A673 (cell line): ENCODE measurements at regions not wholly inside any gene's neighbourhood (a gene's known extent, or its start where the extent isn't known, plus 50 kb on each side); places are given as distances from the start of the nearest gene placed in this dataset.

ENCODE experiments used
- BruUV-seq: library from RNA; stranded (reverse); fragments of 400-500 nt; replicated peaks from 2 replicates; lab custom pipeline; 2021; lab: Mats Ljungman, UMichigan
- CTCF ChIA-PET: fragments of 300-600 bp; sonication (Branson Sonifier 250); formaldehyde crosslinking; loops from one replicate; lab custom pipeline; 2022; ENCODE audit warnings: antibody characterized with exemption; lab: Charles Lee
- POLR2A ChIA-PET: fragments of 300-600 bp; sonication (Branson Sonifier 250); formaldehyde crosslinking; loops from one replicate; lab custom pipeline; 2022; ENCODE audit warnings: antibody characterized with exemption; ENCODE audit not compliant: low non-redundant PET; lab: Charles Lee
- DNase-seq: peaks from one replicate; pipeline ENCODE4 v3.0.0-alpha.2; 2015; ENCODE audit warnings: low spot score
- H3K27ac ChIP-seq: fragments of 200-600 bp; sonication (generic); 2 replicates; pipeline ENCODE4 v1.5.1; 2016; ENCODE audit warnings: mixed run types, low read depth, mild to moderate bottlenecking, mixed read lengths, antibody characterized with exemption, low read length; ENCODE audit not compliant: poor library complexity, severe bottlenecking
- H3K27me3 ChIP-seq: fragments of 200-600 bp; sonication (generic); replicated peaks from 2 replicates; pipeline ENCODE4 v1.6.1; 2017; ENCODE audit warnings: mixed run types, low read depth, mild to moderate bottlenecking, mixed read lengths, antibody characterized with exemption, low read length; ENCODE audit not compliant: insufficient read depth, poor library complexity
- H3K36me3 ChIP-seq: fragments of 200-600 bp; sonication (generic); 2 replicates; pipeline ENCODE4 v1.6.1; 2016; ENCODE audit warnings: mixed run types, mild to moderate bottlenecking, mixed read lengths, antibody characterized with exemption, low read length; ENCODE audit not compliant: insufficient read depth, poor library complexity, severe bottlenecking
- H3K4me1 ChIP-seq: fragments of 200-600 bp; sonication (generic); 2 replicates; pipeline ENCODE4 v1.6.1; 2017; ENCODE audit warnings: mixed run types, mild to moderate bottlenecking, mixed read lengths, antibody characterized with exemption, low read length; ENCODE audit not compliant: insufficient read depth, poor library complexity, severe bottlenecking
- H3K4me3 ChIP-seq: fragments of 200-600 bp; sonication (generic); 2 replicates; pipeline ENCODE4 v1.5.1; 2016; ENCODE audit warnings: low read depth, mixed run types, mild to moderate bottlenecking, mixed read lengths, low read length; ENCODE audit not compliant: poor library complexity, severe bottlenecking
- H3K9me3 ChIP-seq: fragments of 200-600 bp; sonication (generic); 2 replicates; pipeline ENCODE4 v1.6.1; 2016; ENCODE audit warnings: mixed run types, low read depth, mild to moderate bottlenecking, mixed read lengths, antibody characterized with exemption, low read length; ENCODE audit not compliant: poor library complexity, severe bottlenecking
- EZH2 ChIP-seq: fragments of 200-600 bp; sonication (generic); IDR thresholded peaks from 2 replicates; pipeline ENCODE4 v1.6.1; 2017; ENCODE audit warnings: borderline replicate concordance, low read depth, mild to moderate bottlenecking, mixed read lengths, antibody characterized with exemption, low read length; ENCODE audit not compliant: poor library complexity, severe bottlenecking
- intact Hi-C: fragments of 100-400 bp; cut with micrococcal nuclease; formaldehyde crosslinking; loops from one replicate; pipeline ENCODE4 v1.10.0; 2022; ENCODE audit not compliant: unreplicated experiment
- TF ChIP-seq, protein P1 (sequence below): fragments of 300-800, 200-600 bp; sonication (generic); conservative IDR thresholded peaks from 2 replicates; pipeline ENCODE4 v1.5.1; 2017; ENCODE audit warnings: low read depth, mild to moderate bottlenecking, antibody characterized with exemption, low read length, moderate library complexity, mixed read lengths

DNA sequence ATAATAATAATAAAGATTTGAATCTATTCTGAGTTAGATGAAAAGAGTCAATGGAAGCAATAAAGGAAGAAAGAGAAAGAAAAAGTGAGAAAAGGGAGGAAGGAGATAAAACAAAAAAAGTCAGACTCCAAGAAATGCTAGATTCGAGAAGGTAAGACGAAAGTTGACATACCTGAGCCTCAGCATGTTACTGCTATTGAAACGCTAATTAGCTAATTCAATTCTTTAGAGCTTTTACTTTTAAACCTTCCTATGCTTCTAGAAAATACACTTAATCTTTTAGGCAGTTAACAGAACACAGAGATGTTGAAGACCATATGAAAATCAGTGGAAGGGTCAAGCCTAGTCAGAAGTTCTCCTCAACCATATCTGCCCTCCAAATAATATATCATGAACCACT, 337.2 kb upstream of the ROBO2 start:
- TF ChIP-seq, protein P1, sequence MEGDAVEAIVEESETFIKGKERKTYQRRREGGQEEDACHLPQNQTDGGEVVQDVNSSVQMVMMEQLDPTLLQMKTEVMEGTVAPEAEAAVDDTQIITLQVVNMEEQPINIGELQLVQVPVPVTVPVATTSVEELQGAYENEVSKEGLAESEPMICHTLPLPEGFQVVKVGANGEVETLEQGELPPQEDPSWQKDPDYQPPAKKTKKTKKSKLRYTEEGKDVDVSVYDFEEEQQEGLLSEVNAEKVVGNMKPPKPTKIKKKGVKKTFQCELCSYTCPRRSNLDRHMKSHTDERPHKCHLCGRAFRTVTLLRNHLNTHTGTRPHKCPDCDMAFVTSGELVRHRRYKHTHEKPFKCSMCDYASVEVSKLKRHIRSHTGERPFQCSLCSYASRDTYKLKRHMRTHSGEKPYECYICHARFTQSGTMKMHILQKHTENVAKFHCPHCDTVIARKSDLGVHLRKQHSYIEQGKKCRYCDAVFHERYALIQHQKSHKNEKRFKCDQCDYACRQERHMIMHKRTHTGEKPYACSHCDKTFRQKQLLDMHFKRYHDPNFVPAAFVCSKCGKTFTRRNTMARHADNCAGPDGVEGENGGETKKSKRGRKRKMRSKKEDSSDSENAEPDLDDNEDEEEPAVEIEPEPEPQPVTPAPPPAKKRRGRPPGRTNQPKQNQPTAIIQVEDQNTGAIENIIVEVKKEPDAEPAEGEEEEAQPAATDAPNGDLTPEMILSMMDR = no peak
- no peak for TF ChIP-seq EZH2
- CTCF ChIA-PET = no interaction called here
- DNase-seq = no peak
- Histone ChIP-seq H3K36me3 (no peaks in the 10 kb centered on the region), H3K27ac (no peak overlapping the region), H3K4me3 (no peak overlapping the region), H3K9me3 (no peaks in the 10 kb centered on the region), H3K4me1 (no peaks in the 10 kb centered on the region), H3K27me3 (no peaks in the 10 kb centered on the region)
- intact Hi-C loops = no loop called here
- POLR2A ChIA-PET = no interaction called here
- no TSS peak for BruUV-seq

DNA sequence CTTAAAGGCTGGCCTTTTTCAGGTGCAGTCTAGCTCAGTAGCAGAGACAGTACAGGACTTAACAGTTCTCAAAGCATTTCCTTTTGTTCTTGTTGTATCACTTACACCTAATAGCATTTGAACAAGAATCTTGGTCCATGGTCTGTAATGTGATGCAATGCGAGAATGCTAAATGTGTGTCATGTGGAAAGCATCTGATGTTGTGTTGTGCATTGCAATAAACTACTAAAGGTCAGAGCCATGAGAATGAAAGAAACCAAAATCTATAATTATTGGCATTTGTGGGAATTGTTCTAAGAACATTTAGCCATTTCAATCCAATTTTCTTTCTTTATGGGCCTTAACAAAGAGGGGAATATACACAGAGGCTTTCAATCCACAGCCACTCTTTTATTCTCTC, 324.5 kb upstream of the ROBO2 start:
- no peak for TF ChIP-seq EZH2
- TF ChIP-seq, protein P1 = no peak
- H3K4me3 ChIP-seq = no peak overlapping the region
- CTCF ChIA-PET = no interaction called here

GRCh38 chr3:76723366-76723765, 316.5 kb upstream of the ROBO2 start:
- CTCF ChIA-PET = no interaction called here
- Histone ChIP-seq H3K27me3 (no peaks in the 10 kb centered on the region), H3K36me3 (no peaks in the 10 kb centered on the region), H3K4me1 (peaks cover 9% of the 10 kb centered on the region), H3K4me3 (no peak overlapping the region), H3K27ac (no peak overlapping the region), H3K9me3 (no peaks in the 10 kb centered on the region)
- BruUV-seq = no TSS peak
- intact Hi-C loops = no loop called here
- DNase-seq = no peak
- POLR2A ChIA-PET = no interaction called here
- TF ChIP-seq, protein P1 = no peak
- TF ChIP-seq EZH2 = no peak

More for the DNA sequence above, 324.5 kb upstream of the ROBO2 start:
- DNase-seq = no peak
- H3K27ac ChIP-seq = no peak overlapping the region
- no peaks in the 10 kb centered on the region for H3K4me1 ChIP-seq
- POLR2A ChIA-PET = no interaction called here
- no TSS peak for BruUV-seq
- H3K36me3 ChIP-seq = no peaks in the 10 kb centered on the region
- H3K27me3 ChIP-seq = no peaks in the 10 kb centered on the region
- no peaks in the 10 kb centered on the region for H3K9me3 ChIP-seq
- intact Hi-C loops = no loop called here
